NCI-H345 (cell line): ENCODE measurements at regions not wholly inside any gene's neighbourhood (a gene's known extent, or its start where the extent isn't known, plus 50 kb on each side); places are given as distances from the start of the nearest gene placed in this dataset.
A peak's percentile ranks its signal among the peaks of the same experiment; 100 is the strongest.

ENCODE experiments used
- DNase-seq: peaks from one replicate; lab custom pipeline; 2025; lab: John Stamatoyannopoulos, UW

DNA sequence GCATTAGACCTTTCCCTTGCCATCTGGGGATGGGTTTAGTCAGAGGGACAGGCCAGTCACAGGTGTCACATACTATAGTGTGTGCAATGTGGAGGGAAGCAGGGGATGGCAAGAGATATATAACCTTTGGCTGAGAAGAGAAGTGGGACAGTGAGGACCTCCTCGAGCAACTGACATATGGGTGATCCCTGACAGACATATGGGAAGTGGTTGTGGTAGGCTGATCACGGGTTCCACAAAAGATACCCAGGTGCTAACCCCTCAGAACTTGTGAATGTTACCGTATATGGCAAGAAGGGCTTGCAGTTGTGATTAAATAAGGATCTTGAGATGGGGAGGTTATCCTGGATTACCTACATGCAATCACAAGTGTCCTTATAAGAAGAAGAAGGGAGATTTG lies 188.1 kb upstream of the MPHOSPH6 start:
- no peak for DNase-seq

DNA sequence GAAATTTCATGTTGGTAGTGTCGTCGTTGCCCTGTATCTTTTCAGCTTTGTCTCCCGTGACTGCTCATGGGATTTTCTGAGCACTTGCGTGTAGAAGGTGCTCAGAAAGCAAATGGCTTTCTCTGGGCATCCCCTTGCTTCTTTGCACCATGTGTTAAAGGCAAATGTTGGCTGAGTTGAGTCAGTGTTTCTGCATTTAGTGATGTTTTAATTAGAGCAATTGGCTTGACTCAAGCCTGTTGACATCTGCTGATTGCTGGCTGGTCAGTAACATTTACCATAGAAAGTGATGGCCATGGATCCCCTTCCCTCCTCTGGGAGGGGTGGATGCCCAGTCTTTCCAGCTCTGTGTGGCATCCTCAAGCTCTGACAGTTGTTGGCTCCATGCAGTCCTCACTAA lies 187.2 kb upstream of the MPHOSPH6 start:
- DNase-seq = no peak

DNA sequence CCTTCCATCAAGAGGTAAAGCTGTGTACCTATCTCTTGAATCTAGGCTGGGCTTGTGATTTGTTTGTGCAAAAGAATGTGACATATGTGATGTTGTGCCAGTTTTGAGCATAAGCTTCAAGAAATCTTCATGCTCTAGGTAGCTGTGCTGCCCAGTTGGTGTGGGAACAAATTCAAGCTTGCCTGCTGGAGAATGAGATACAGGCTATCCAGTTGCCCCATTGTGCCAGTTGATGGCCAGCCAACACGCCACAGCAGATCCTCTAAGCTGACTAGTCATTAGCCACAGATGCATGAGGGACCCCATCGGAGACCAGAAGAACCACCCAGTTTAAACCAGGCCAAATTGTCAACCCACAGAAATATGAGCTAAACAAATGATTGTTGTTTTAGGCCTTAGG lies 180.5 kb upstream of the MPHOSPH6 start:
- DNase-seq = no peak

DNA sequence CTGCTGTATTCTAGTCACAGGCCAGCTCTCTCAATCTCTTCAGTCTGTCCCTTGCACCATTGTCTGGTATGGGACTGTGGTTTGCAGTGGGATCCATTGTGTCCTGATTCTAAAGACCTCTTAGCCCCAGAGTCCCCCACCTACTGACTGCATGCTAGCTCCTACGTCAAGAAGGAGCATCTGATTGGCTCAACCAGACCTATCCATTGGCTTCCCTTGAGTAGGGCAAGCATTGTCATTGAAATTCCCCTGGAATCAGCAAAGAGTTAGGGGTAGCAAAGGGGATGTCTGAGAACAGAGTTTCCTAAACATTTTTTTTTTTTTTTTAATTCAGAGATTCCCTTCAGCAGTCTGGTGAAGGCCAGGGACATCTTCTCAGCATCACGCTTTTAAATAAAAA lies 175.3 kb upstream of the MPHOSPH6 start:
- no peak for DNase-seq

DNA sequence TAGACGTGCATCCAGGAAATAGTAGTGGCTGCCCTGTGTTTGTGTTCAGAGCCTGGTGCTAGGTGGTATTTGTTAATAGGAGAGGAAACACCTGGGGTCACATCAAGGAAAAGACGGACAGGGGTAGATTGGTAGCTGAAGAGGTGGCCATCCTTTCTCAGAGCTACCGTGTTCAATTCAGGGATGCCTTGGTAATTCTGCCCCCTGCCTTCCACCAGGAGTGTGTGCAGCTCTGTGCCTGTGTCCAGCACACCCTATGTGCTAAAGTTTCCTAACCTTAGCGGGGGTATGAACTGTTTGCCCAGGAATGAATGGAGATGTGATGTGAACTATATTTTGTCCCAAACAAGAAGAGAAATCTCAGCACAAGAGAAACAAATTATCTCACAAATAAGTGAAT lies 174.1 kb upstream of the MPHOSPH6 start:
- DNase-seq = peak; percentile 4

DNA sequence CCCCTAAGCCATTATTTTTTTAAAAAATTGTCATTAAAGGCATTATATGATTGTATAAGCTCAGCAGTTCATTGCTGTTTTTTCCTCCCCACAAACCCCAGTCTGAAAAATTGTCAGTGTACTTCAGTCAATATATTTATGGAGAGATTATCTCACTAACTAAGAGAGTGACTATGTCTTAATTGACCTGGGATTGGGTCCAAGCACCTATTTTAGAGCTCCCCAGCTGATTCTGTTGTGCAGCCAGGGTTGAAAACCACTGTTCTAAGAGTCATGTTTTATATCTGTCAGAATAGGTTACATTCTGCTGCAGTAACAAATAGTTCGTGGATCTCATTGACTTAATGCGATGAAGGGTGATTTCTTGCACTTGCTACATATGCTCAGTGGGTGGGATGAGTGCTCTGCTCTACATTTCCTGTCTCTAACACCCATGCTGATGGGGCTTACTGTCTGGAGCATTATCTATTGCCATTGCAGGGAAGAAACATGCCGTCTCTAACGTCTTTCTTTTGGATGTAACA lies 171.2 kb upstream of the MPHOSPH6 start:
- DNase-seq = no peak

DNA sequence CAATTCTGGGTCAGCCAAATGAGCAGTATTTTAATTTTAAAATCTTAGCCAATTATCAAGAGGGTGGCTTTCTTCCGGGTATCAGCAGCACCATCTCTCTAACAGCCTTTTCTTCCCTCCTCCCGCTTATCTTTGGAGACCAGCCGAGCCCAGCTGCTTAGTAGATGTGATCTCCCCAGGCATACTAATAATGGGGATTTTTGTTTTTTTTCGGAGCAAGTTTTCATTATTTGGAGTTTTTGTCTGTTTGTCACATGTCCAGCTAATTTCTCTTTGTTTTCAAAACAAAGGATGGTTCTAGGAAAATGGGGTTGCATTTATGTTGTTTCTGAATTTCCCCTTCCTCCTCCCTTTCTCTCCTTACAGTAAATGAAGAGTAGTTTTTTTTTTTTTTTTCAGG lies 170.5 kb upstream of the MPHOSPH6 start:
- DNase-seq = no peak

DNA sequence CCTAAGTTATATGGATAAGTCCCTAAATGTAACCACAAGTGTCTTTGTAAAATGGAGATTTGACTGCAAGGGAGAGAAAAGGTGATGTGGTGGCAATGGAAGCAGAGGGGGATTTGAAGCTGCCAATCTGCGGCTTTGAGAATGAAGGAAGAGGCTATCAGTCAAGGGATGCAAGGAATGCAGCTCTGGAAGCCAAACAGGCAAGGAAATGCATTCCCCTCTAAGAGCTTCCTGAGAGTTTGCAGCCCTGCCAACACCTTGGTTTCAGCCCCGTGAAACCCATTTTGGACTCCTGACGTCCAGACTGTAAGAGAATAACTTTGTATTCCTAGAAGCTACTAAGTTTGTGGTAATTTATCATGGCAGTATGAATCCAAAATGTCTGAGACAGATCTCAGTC lies 167.3 kb upstream of the MPHOSPH6 start:
- no peak for DNase-seq

DNA sequence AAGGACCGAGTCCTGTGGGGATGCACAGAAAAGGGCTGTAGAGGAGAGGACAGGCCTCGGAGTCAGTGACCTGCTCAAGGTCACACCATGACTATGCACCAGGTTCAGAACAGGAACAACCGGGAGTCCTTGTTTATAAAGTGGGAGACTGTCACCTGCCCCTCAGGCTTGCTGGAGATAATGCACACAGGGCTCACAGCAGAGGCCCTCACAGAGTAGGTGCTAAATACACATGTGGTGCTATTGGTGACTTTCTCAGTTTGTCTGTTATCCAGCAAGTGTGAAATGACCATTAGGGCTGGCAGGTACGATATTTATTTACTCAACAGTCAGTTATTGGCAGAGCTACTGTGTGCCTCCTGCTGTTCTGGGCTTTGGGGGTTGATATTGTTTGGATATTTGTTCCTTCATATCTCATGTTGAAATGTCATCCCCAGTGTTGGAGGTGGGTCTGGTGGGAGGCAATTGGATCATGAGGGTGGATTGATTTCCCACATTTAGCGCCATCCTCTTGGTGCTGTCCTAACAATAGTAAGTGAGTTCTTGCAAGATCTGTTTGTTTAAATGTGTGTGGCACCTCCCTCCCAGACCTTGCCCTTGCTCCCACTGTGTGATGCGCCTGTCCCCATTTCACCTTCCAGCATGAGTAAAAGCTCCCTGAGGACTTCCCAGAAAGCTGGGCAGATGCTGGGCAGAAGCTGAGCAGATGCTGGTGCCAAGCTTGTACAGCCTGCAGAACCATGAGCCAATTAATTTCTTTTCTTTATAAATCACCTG lies 162.1 kb upstream of the MPHOSPH6 start:
- DNase-seq = peak; percentile 73

DNA sequence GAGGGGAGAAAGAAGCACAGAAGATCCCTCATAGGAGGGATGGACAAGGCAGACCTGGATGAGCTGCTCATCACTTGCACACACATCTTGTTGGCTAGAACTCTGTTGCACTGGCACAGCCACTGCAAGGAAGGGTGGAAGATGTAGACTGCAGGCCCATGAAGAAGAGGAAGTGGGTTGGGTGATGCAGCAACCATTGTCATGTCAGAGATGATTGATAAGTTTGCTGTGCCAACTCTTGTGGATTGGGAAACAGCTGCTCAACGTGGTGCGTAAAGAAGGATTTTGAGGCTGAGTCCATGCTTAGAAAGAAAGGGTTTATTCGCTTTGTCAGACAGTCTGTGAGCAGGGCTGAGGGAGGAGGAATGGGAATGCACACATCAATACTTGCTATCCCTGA lies 161.4 kb upstream of the MPHOSPH6 start:
- peak; percentile 34 for DNase-seq

DNA sequence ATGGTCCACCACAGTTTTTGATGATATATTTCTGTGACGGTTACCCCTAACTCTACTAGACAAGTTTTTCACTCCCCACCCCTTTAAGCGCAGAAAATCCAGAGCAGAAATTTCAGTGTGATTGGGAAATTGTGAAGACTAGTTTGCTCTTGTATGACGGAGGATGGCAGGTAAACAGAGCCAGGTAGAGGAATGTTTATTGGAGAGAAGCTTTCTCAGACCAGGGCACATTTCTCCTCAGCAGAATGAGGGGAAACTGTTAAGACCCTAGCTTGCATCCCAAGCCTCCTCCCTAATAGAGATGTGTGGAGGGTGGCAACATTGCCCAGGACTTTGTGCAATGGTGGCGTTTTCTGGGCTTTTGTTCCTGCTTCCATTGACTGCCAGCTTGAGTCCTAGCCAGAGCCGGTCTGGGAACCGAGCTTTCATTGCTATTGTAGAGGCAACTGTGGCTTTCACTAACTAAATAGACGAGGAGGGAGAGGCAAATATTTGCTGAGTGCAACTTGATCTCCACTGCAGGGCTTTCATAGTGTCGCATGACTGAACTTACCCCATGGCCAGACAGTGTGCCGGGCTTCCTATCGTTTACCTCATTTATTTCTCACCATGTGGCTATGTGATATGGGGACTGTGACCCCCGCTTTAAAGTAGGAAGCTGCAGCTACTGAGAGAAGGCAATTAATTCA lies 159.6 kb upstream of the MPHOSPH6 start:
- DNase-seq = peak; percentile 95

DNA sequence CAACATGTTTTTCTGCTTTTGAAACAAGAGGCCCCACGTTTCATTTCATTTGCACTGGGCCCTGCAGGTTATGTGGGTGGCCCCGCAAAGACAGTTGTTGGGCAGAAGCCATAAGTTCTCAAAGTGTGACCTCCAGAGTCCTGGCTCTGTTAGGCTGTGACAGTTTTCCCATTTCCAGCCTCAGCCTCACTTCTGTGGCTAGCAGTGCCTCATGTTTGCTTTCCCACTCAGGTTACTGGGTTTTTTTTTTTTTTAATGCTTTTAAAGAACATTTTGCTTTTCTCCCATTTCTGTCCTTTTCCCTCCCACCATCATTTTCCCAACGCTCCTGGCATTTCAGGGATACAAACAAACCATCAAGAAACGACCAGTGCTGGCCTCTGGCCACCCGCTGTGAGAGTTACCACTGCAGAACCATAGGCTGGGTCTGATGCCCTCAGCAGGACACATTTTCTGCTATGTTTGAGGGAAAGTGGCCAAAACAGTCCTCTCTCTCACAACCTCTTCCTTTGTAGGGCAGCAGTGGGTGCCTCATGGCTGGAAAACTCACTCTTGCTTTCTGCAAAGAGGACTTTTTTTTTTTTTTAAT lies 159.0 kb upstream of the MPHOSPH6 start:
- DNase-seq = no peak

DNA sequence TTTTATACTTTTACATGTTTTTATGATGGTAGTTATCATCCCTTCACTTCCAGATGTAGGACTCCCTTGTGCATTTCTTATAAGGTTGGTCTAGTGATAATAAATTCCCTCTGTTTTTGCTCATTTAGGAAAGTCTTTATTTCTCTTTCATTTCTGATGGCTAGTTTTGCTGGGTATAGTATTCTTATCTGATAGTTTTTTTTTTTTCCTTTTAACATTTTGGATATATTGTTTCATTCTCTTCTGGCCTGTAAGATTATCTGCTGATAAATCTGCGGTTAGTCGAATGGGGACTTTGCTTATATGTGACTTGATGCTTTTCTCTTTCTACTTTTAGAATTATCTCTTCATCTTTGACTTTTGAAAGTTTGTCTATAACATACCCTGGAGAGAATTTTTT lies 153.1 kb upstream of the MPHOSPH6 start:
- DNase-seq = no peak

DNA sequence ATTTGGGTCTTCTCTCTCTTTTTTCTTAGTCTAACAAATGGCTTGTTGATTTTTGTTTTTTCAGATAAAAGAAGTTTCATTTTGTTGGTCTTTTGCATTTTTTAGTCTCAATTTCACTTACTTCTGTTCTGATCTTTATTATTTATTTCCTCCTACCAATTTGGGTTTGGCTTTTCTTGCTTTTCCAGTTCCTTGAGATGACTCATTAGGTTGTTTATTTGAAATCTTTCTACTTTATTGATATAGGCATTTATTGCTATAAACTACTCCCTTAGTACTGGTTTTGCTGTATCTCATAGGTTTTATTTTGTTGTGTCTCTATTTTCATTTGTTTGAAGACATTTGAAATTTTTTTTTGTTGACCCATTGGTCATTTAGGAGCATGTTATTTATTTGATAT lies 152.2 kb upstream of the MPHOSPH6 start:
- no peak for DNase-seq

DNA sequence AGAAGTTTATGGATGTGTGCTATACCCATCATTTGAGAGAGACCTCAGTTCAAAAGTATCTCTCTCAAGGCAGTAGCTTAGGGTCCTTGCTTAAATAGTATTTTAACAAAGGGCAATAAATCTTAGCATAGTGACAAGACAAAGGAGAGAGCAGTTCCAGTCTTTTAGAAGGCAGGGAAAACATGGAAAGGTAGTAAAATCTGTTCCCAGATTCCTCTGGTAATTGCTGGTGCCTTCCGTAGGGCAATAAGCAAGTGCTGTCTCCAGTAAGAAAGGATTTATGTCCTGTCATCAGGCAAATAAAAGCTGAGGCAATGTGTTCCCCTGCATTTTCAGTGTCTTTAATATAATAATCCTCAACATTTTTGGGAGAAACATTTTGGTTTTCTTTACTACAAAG lies 149.0 kb upstream of the MPHOSPH6 start:
- DNase-seq = no peak

DNA sequence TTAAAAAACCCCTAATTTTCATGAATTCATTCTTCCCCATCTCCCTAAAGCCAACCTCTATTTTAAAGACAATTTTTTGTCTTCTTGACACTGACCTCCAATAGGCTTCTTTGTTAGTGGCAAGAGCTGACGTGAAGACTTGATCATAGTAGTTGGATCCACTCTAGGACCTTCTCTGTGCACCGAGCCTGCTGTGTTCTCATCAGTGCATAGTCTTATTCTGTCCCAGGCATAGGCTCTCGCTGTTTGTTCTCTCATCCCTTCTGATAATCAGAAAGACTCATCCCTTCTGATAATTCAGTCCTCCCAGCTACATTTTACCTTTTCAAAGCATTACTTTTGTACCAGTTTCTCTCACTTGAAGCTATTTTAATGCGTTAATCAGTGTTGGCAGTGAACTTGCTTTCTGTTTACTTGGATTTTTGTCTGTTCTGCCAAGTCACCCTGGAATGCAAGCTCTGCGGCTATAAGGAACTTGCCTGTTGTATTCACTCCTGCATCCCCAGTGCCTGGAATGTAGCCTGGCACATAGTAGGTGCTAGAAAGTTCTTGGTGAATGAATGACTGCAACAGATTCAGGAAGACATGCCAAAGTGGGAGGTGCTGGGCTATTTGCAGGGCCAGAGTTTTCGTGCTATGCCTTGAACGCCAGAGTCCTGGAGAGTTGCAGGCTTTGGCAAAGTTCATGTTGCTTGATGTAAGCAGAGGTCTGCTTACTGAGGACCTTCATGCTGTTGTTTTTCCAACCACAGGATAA lies 147.6 kb upstream of the MPHOSPH6 start:
- DNase-seq = no peak

DNA sequence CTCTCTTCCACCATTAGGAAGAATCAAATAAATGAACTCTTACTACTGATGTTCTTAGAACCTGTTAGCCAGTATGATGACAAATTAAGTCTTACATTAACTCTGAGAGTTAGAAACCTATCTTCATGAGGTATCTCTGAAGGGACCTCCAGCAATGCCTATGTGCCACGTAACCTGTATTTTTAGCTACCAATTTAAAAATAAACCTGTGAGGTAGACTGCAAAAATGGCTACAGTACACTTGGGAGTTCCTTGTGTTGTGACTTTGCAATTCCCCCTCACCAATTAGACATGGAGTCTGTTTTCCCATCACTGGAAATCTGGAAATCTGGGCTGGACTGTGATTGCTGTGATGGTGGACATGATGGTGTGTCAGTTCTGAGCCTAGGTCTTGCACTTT lies 143.7 kb upstream of the MPHOSPH6 start:
- no peak for DNase-seq

DNA sequence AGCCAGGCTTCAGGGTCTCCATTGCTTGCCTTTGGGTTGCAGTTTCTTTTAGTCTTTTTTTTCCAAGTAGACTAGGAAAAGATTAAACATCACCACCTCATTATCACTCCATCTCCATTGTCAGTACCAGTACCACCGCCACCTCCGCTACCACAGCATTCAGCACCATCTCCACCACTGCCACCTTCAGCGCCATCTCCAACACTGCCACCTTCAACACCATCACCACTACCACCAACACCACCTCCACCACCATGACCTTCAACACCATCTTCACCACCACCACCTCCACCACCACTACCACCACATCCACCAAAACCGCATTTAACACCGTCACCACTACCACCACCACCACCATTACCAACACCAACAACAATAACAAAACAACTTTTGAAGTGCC lies 141.5 kb upstream of the MPHOSPH6 start:
- no peak for DNase-seq

DNA sequence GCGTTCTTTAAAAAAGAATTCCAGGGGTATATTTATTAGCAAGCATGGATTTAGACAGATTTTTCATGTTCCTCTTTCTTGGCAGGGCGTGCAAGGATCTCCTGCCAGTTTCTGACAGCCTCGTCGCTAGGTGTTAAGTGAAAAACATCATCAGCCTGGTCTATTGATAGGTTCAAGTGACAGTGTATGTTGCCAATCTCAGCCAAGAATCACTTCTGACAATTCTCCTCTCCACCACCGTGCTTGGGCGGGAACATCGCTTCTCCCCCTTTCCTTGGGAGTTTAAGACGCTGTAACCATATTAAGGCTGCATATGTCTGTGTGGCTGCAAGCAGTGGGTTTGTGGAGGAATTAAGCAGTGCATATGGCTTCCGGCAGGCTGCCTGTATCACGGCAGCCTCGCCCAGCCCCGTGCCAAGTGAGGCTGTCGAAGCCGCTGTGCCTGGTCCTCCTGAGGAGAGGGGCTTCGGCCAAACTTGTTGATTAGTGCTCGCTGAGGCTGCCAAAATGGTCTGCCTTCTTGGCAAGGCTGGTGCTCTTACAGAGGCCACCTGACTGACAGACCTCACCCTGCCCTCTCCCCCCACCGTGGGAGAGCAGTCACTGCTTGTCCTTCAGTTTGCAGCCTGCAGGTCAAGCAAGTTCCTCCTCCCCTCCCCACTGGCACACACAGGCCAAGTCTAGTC lies 132.2 kb upstream of the MPHOSPH6 start:
- no peak for DNase-seq

DNA sequence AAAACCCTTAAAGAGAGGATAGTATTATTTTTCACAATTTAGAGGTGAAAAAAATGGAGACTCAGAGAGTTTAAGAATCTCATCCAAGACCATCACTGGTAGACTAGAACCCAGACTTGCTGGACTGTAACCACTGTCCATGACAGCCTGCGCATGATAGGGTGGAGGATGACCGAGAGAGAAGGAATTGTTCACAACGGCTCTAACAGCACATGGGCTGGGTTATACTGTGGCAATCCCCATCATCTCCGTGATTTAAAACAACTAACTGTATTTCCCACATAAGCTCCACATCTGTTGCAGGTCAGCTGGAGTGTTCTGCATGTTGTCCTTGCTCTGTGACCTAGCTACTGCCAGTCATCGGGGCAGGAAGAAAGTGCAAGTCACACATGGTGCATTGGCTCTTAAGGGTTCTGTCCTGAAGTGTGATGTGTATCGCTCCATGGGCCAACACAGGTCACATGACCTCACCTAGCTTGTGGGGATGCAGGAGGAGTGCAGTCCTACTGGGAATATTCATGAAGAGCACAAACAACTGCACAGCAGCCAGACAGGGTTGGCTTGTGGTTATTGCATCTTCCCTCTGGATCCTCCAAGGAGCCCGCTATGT lies 131.2 kb upstream of the MPHOSPH6 start:
- no peak for DNase-seq

DNA sequence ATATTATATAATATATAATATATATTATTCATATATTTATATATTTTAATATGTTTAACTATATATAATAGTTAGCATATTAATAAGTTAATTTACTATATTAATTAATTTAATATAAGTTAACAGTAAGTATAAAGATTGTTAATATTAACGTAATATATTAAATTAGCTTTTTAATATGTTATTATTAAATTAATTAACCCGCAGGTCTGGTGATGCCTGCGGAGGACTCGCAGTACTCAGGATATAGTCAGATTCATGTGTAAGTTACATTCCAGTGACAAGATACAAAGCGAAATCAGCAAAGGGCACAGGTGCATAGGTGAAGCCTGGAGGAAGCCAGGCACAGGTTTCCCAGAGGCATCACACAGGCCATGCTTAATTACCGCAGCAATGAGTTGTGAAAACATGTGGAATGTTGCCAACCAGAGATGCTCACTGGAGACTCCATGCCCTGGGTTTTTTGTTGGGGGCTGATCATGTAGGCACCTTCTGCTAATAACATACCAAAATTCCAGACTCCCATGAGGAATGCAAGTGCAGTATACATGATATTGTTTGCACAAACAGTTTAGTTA lies 130.4 kb upstream of the MPHOSPH6 start:
- DNase-seq = no peak
